NCI-H345 treated with DMSO at 0.1 percent for 48 hours (cell line): ENCODE measurements at regions not wholly inside any gene's neighbourhood (a gene's known extent, or its start where the extent isn't known, plus 50 kb on each side); places are given as distances from the start of the nearest gene placed in this dataset.
A peak's percentile ranks its signal among the peaks of the same experiment; 100 is the strongest.

ENCODE experiments used
- DNase-seq: peaks from one replicate; lab custom pipeline; 2025; ENCODE audit not compliant: unreplicated experiment; lab: John Stamatoyannopoulos, UW

DNA sequence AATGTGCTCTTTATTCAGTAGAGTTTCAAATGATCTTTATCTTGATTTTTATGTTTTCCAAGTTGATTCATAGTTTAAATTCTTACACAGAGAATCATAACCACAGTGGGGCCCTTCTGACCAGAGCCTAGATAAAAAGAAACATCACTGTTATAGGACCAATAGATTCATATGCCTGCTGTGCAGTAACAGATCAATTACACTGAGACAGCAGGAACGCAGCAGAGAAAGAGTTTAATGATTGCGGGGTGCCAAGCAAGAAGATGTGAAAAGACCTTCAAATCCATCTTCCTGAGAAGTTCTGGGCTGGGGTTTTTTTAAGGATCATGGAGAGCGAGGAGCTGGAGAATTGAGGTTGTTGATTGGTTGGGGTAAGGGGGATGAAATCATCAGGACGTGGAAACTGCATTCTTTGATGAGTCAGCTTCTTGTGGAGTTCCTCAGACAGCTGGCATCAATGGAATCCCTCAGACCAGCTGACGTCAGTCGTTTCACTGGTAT is 346.6 kb downstream of the TBC1D4 start:
- DNase-seq = no peak

- no peak for DNase-seq
Observed at GRCh38 chr13:75132701-75133695, 349.0 kb downstream of the TBC1D4 start.

DNA sequence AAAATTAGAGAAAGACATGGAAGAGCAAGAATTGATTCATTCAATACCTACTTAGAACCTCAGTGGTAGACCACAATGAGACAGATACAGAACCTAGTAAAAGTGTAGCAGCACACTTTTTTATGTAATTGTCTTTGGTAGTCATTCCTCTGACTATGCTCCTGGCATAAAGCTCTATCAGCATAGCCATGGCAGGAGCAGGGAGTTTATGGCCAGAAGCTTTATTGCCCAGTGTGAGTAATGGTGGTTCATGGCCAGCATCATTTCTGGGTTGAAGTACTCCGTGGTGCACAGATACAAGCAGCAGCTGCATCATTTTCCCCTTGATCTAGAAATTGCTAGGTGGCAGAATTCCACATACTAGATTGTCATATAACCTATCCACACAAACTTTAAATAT is 352.6 kb downstream of the TBC1D4 start:
- no peak for DNase-seq

- DNase-seq = no peak
Observed at GRCh38 chr13:75124415-75124814, 357.6 kb downstream of the TBC1D4 start.

- no peak for DNase-seq
Observed at GRCh38 chr13:75123428-75123827, 358.5 kb downstream of the TBC1D4 start.

DNA sequence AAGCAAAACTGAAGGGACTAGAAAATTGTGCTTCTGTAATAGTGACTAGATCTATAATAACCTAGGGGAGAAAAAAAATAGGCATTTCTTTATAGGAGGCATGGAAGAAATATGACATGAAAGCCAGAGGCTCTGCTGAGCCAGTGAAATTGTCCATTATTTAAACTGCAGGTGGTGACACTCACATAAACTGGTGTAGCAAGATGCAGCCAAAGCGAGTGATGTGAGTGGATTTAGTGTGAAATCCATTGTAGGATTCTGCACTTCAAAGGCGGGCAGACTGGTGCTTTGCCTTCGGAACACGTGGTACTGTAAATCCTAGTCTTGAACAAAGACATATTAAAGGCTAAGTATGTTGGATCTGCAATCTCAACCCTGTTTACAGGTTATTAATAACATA is 361.9 kb downstream of the TBC1D4 start:
- peak; percentile 37 for DNase-seq

DNA sequence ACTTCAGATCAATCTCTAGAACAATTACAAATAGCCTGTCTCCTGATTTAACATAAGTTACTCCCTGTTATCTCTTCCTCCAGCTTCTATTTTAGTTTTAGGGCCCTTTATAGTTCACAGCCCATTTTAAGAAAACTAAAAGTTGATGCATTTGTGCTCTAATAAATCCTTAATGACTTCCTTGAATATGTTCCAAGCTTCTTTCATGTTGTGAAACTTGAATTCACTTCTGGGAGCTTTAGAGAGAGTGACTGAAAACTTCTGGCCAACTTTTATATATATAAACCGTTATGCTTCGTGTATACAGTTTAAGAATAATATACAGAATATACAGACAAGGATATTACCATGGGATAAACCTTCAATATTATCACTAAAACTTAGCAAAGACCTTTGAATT is 366.8 kb downstream of the TBC1D4 start:
- no peak for DNase-seq

- no peak for DNase-seq
Observed at GRCh38 chr13:75103976-75104375, 378.0 kb downstream of the TBC1D4 start.

- DNase-seq = no peak
Observed at GRCh38 chr13:75102001-75102716, 379.8 kb downstream of the TBC1D4 start.

DNA sequence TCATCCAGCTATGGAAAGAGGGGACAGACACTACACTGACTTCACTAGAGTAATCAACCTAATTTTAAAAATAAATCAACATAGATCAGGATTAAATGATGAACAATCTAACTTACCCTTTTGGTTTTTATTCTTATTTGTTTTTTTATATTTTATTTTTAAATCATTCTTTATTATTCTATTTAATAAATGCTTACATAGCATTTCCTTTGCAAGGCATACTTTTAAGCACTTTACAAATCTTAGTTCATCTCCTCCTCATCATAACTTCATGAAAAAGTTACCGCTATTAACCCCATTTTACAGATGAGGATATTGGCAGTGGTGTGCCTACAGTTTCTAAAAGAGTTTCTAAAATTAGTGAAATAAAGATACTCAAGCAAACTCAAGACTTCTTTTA is 380.6 kb downstream of the TBC1D4 start:
- DNase-seq = no peak

DNA sequence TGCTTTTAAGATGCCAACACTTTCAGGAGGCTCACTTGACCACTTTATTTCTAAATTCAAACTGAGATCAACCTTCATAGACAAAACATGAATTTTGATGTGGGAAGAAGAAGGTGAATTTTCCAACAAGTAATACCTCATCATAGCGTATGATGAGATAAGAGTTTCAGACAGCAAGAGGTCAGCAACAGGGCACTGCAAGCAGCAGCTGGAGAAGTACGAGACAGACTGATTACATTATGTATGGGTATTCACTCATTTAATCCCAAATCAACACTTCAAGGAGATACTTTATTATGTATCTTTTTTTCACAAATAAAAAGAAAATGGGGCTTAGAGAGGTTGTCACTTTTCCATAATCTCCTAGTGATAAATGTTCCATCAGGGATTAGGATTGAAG is 389.8 kb downstream of the TBC1D4 start:
- no peak for DNase-seq

DNA sequence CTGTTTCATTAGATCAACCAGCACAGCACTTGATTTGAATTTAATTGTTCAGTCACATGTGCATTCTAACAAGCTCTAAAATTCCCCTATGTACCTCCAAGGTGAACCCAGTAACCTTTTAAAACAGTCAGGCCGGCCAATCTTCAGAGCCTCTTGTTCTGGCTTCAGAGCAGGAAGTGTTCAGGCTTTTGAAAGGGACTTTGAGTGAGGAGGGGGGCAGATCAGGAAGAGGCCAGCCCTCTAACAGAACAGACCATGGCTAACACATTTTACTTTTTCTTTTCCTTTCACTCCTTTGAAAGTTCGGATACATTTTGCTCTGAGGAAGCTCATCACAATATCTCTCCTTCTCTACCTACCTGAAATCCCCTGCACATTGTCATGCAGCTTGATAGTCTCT is 390.3 kb downstream of the TBC1D4 start:
- DNase-seq = no peak

DNA sequence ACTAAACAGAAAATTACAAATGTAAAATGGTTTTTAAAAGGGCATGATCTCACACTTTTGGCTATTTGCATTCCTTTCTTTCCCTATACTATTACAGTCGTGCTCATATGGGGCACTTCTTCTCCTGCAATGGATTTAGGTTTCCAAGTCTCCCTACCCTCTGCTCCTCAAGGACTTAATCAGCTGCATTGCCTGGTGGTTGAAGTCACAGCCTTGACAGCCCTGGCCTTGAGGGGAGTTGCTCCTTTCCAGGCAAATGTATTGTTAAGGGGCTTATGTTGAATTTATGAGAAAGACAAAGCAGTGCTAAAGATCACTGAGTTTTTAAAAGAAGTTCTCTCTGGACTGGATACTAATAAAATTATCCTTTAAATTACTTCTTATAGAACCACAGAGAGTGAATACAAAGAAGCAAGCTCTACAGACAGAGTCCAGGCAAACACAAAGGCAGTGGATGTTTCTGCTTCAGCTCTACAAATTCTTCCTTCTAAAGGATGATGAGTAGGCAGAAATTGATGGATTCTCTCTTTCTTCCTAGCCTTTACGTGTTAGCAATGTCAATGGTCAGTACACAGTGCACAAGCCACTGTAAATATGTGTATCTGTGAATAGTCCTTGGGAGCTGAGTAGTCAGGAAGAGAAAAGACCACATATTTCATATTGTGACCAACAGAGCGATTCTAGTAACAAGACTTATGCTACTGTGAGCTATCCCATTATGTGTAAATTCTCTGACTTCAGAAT is 390.9 kb downstream of the TBC1D4 start:
- no peak for DNase-seq

- DNase-seq = no peak
Observed at GRCh38 chr13:75088915-75089314, 393.1 kb downstream of the TBC1D4 start.

GRCh38 chr13:75079226-75079625 is 402.7 kb downstream of the TBC1D4 start:
- DNase-seq = no peak

- DNase-seq = no peak
Observed at GRCh38 chr13:75076476-75076875, 405.5 kb downstream of the TBC1D4 start.

DNA sequence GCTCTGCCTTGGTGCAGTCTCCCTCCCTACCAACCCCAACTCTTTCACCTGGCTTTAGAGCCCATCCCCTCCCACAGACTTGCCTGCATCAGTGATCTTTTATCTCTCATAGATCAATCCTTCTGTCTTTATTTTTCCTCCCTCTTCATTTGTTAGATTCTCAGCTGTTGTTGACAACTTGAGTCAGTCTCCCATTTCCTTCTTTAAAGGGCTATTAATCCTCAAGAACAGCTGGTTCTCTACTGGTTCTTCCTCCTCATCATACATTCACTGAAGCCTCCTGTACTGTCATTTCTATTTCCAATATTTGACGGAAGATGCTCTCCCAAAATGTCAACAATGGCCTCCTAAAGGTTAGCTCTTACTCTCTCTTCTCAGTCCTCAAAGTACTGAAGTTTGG is 408.2 kb downstream of the TBC1D4 start:
- DNase-seq = no peak

DNA sequence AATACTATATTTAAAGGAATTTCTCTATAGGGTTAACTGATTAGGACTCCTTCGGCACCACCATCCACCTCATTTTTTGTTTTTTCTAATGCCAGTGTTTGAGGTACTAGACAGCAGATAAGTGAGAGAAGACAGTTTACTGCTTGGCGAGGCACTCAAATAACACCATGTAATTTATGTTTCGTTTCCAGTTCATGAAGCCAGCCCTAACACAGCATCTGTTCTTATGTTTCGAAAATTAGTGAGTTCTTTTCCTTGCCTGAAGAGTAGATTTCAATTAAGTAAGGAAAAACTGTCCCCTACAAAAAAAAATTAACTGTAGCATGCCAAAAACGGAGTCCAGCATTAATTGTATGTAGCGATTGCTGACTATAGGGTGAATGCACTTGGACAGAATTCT is 409.1 kb downstream of the TBC1D4 start:
- DNase-seq = no peak

GRCh38 chr13:75072368-75072767 is 409.6 kb downstream of the TBC1D4 start:
- DNase-seq = no peak

DNA sequence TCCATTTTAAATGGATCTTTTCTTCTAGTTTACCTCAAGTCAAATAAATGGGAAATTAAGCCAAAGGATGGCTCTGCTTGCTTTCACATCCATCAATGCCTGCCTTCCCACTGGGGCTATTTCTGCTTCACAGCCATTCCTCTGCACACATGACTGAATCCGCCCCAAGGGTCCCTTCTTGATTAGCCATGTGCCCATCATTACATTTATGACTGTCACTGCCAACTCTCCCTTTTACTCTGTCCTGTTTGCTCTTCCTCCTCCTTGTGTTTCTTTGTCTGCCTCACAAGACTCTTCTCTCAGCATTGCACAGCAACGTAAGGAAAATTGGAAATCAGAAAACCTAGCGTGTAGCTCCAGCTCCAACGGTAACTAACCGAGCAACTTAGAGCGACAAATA is 410.2 kb downstream of the TBC1D4 start:
- DNase-seq = no peak

GRCh38 chr13:75071395-75071794 is 410.6 kb downstream of the TBC1D4 start:
- DNase-seq = no peak
